Central memory CD4-positive, alpha-beta T cell (primary cell): ENCODE measurements at regions not wholly inside any gene's neighbourhood (a gene's known extent, or its start where the extent isn't known, plus 50 kb on each side); places are given as distances from the start of the nearest gene placed in this dataset.

Experiments
- DNase-seq: peaks from one replicate; pipeline ENCODE4 v3.0.0; 2022

- no peak for DNase-seq
Observed at GRCh38 chr10:43012578-43012977, 64.3 kb upstream of the RET start.

GRCh38 chr10:43013065-43013464 lies 63.8 kb upstream of the RET start:
- DNase-seq, result no peak

DNA sequence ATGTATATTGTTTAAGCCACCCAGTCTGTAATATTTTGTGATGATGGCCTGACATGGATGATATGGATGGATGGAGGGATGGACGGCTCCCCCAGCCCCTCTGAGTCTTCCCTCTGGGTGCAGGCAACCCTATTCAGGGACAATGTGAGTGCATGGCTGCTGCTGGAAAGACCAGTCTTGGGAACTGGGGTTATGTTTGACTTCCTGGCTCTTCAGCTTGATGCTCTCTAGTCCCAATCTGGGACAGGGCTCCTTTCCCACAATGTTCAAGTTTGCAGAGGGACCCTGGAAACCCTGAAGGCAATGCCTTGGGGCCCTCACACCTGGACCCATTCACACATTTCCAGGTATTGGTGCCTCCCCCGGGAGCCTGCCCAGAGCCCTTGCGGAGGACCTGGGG lies 52.3 kb upstream of the RET start:
- no peak for DNase-seq

GRCh38 chr10:43024942-43025700 lies 51.7 kb upstream of the RET start:
- DNase-seq, result no peak

DNA sequence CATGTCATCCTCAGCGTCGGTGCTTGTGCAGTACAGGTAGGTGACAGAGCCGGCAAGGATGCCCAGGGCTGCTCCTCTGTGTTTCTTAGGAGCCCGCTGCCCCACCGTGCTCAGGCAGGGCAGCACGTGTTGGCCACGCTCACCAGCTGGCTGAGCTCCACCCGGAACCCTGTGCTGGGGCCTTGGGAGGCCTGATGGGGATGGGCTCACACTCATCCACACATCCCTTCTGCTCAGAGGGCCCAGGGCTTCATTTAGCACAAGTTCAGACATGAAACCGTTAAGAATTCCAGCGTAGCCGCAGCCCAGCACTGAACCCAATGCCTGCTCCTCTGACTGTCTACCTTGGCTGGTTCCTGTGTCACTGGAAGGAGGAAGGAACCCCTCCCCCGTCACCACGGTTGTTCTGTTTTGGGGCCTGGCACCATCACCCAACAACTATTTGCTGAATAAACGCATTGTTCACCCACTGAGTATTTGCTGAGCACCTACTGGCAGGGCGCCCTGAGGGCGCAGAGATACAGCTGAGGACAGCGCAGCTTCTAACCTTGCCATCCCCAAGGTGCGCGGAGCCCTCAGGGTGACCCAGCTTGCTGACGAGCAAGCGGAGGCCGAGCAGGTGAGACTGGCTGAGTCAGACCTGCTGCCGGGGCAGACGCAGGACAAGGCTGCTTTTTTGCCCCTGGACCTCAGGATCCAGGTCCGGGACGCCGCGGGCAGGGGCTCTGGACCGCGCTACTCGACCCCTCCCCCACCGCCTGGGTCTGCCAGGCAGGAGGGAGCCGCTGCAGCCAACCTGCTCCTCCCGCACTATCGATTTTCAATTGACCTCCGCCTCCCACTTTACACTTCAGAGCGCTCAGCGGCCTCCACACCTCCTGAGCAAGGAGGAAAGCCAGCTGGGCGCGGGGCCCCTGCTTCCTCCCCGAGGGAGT lies 50.6 kb upstream of the RET start:
- no peak for DNase-seq
